ENCODE measurements at regions not wholly inside any gene's neighbourhood (a gene's known extent, or its start where the extent isn't known, plus 50 kb on each side); places are given as distances from the start of the nearest gene placed in this dataset.

DNA sequence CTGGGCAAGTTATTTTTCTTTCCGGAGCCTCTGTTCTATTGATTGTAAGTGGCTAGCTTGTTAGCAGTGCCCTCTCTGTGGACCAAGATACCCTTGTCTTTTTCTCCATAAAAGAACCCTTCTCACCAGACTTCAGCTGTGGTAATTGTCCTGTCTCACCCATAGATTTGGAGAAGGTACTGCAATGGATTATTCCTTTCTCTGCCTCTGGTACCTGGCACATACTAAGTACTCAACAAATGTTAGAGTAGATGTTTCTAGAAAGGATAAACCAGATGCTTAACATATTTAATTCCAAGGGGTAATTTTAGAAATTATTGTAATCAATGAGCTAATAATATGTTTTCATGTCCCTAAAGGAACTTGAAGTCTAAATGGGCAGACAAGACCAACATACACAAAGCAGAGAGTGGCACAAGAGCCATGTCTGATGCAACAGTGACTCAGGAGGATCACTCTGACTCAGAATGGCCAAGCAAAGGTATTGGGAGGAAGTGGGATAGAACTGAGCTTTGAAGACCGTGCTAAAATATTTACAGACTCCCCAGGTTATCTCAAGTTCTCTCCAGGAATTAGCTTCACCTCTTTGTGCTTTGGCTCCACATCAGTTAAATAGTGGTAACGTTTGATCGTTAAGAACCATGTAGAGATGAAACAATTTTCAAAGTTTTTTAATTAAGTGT lies 129.7 kb upstream of the OSR1 start:
- DNase-seq (ENCODE audit: low spot score), result no peak

DNA sequence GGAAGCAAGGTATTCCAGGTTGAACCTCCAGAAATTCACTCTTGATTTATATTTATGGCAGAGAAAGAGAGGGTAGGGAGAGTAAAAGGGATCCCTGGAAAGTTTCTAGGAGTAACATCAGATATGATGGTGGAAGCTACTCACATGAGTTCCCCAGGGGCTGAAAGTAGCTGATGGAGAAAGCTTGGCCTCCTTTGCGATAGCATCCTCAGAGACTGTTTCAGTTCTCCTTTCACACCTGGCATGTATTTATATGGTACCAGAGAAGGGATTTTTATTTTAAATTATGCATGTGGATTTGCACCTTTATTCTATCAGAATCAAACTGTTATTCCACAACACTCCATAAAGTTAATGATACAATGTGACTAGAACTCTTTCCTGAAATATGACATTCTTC lies 126.3 kb upstream of the OSR1 start:
- no peak for DNase-seq (ENCODE audit: low spot score)

DNA sequence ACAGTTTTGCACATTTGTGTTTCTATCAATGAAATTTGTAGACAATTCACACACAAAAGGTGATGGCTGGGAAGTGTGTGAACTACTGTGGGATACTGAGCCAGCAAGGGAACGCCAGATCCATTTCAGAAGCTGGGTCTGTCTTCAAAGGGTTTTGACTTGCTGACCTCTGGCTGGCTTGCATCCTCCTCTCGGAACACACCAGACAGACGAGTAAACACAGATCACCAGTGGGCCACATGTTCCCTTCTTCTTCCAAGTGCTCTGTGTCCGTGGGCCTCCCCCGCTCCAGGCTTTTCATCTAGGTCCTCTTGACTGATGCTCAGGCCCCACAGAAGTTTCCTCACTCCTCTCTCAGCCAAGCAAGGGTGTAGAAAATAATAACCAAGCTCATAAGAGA lies 122.2 kb upstream of the OSR1 start:
- DNase-seq (ENCODE audit: low spot score), result no peak

DNA sequence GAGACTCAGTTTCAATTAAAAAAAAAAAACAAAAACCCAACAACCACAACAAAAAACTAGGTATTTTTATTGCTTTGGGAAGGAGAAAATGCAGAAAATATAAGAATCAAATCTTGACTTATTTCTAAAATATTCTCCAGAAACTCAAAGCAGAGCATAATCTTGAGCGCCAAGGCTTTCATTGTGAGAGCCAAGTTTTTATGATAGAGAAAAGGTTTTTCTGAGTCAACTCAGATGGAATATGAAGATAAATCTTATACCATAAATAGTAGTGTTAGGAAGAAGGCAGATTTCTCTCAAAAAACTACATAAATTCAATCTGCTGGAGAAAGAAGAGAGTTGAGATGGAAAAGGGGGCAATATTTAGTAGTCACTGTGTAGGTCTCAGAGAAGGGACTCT lies 121.2 kb upstream of the OSR1 start:
- no peak for DNase-seq (ENCODE audit: low spot score)

DNA sequence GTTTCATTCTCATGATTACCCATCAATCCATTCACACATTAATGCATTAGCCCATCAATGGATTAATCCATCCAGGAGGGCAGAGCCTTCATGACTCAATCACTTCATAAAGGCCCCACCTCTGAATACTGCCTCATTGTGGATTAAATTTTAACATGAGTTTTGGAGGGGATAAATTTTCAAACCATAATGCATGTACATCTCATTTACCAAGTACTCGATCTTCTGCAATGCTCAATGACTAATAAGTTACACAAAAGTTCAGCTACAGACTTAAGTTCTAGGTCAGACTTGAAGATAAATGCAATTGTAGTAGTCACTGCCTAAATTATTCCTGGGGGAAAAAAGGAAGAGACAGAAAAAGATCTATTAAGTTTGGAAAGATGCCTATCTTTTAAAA lies 120.0 kb upstream of the OSR1 start:
- no peak for DNase-seq (ENCODE audit: low spot score)

GRCh38 chr2:19476327-19476726 lies 117.9 kb upstream of the OSR1 start:
- DNase-seq (ENCODE audit: low spot score), result no peak

GRCh38 chr2:19474128-19474527 lies 115.7 kb upstream of the OSR1 start:
- peak; percentile 34 for DNase-seq (ENCODE audit: low spot score)

DNA sequence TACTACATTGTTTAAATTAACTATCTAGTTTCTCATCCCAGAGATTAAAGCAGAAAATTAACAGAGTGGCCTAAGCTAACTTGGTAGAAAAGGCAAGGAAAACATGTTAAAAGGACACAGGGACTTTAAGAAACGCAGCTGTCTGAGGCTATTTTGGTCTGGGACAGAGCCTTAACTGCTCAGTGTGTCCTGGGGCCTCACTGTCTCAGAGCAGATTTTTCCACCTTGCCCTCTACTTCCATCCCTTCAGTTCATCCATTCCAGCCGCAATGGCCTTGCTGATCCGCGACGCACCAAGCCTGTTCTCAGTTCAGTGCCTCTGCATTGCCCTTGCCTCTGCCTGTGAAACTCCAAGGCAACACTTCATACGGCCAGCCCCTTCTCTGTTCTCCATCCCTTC lies 114.9 kb upstream of the OSR1 start:
- no peak for DNase-seq (ENCODE audit: low spot score)

GRCh38 chr2:19472391-19472978 lies 114.1 kb upstream of the OSR1 start:
- DNase-seq (ENCODE audit: low spot score), result no peak

GRCh38 chr2:19471491-19471890 lies 113.1 kb upstream of the OSR1 start:
- DNase-seq (ENCODE audit: low spot score), result no peak

DNA sequence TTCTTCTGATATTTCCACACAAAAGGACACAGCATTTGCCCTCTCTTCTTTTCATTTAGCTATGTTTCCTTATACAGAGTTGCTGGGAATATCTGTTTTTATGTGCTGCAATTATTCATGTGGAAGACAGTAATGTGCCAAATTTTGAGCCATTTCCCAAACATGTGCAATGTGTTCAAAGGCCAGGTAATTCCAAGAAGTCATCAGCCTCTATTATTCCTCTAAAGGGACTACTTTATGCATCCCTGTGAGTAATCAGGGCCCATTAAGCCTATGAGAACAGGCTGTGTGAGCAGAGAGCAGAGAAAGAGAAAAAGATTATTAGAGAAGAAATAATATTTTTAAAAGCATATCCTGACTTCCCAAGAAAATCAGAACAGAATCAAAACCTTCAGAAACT lies 107.6 kb upstream of the OSR1 start:
- no peak for DNase-seq (ENCODE audit: low spot score)

- no peak for DNase-seq (ENCODE audit: low spot score)
These were observed 103.8 kb upstream of the OSR1 start for GRCh38 chr2:19462256-19462645.

DNA sequence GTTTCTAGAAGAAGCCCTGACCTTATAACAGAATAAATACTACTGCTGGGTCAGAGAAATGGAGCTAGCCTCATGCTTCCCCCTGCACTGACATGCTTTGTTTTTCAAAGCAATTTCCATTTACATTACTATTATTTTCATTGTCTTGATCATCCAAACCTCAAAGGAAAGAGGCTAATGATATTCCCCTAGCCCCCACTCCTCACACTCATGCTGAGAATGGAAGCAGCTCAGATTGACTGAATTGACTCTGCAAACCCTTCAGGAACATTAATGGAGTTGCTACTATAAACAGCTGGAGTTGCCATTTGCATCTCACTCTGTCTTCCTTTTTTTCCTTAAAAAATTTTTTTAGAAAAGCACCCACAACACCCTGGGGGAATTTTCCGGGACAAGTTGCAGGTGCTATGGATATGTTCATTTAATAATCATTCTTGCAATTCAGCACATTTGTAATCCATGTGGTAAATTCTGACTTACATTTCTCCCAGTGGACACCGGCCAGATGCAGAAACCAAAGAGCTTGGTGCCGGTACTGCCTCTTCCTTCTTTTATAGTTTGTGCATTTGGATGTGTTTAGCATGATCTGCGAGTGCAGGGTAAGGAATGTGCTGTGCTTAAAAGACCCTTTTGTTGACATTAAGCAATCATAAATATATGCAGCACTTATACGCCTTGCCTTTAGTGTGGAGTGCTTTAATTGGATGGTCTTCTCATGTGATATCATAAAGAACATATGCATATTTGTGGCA lies 103.3 kb upstream of the OSR1 start:
- DNase-seq (ENCODE audit: low spot score), result no peak

DNA sequence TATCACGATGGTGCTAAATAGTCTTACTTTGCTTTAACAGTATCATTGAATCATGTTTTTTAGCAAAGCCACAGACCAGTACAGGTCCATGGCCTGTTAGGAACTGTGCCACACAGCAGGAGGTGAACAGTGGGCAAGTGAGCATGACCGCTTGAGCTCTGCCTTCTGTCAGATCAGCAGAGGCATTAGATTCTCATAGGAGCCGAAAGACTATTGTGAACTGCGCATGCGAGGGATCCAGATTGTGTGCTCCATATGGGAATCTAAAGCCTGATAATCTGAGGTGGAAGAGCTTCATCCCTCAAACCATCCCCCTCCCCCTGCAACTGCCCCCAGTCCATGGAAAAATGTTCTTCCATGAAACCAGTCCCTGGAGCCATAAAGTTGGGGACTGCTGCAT lies 102.3 kb upstream of the OSR1 start:
- no peak for DNase-seq (ENCODE audit: low spot score)

- DNase-seq (ENCODE audit: low spot score), result no peak
These were observed 100.1 kb upstream of the OSR1 start for GRCh38 chr2:19458427-19459003.

DNA sequence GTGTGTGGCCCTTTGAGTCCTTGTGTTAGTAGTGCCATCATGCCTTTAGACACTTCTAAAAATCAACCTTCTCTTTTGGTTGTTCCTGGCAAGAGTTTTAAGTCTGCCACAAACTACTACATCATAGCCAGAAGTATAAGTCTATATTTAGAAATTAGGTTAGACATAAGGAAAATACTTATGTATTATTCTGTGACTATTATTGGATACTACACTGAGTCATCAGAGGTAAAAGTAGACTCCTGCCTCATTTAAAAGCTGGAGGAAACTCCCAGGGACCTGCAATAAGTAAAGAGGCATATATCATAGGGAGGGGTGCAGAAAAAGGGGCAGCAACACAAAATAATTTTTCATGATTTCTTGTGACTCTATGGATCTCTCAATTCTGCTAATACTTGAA lies 99.4 kb upstream of the OSR1 start:
- no peak for DNase-seq (ENCODE audit: low spot score)

DNA sequence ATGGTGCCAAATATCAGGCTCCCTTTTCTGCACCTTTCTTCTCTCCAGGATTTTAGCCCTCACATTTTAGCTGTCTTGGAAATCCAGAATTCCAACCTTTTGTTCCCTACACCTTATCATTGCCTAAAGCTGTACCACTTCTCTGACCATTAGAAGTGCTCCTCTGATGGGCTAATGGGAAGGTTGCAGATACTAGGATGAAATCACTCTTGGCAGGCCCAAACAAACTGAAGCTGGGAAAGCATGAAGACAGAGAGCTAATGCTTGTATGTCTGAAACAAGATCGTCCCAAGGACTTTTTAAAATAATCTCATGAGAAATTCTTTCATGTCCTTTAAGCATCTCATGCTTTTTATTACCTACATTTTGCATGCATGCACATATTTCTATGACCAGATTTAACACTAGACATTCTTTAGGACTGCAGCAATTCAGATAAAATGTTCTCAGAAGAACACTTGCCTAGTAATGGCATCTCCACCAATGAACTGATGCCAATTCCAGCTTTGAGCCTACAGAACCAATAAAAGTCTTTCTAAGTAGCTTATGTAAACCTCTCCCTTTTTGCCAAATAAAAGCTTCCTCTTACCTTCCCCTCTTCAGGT lies 98.4 kb upstream of the OSR1 start:
- no peak for DNase-seq (ENCODE audit: low spot score)

DNA sequence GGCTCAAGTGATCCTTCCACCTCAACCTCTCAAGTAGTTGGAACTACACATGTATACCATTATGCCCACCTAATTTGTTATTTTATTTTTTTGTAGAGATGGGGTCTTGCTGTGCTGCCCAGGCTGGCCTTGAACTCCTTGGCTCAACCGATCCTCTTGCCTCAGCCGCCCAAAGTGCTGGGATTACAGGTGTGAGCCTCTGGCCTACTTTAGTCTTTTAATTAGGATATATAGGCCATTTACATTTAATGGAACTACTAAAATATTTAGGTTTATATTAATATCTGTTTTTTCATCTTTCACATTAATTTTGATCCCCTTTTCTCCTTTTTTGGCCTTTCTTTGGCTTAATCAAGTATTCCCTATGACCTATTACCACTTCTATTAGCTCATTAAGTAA lies 95.7 kb upstream of the OSR1 start:
- no peak for DNase-seq (ENCODE audit: low spot score)

DNA sequence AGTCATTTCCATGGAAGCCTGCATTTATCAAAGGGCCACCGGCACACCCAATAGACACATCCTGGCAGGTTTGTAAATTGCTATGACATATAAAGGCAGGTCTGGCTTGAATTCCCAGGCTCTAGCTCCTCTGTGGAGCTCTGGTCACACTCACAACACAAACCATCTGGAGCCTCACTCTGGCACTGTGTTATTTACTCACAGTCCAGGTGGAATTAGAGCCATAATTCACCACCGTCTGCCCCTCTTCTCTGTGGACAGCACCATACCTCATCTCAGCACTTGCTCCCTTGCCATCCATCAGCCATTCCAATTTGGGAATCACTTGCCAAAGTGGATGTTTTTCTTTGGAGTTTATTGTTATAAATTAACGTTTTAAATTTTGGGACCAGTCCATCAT lies 84.3 kb upstream of the OSR1 start:
- no peak for DNase-seq (ENCODE audit: low spot score)

GRCh38 chr2:19439081-19439480 lies 80.7 kb upstream of the OSR1 start:
- DNase-seq (ENCODE audit: low spot score), result no peak

GRCh38 chr2:19435815-19436214 lies 77.4 kb upstream of the OSR1 start:
- no peak for DNase-seq (ENCODE audit: low spot score)

DNA sequence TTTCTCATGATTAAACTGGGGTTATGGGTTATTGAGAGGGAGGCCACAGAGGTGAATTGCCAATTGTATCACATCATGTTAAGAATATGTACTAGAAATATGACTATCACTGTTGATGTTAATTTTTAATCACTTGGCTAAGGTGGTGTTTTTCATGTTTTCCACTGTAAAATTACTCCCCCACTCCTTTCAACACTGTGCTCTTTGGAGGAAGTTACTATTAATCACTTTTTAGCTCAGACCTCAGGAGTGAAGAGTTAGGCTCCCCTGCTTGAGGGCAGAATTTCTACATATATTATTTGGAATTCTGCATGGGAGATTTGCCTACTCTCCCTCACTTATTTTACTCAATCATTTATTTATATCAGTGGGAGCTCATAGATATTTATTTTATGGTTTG lies 76.0 kb upstream of the OSR1 start:
- no peak for DNase-seq (ENCODE audit: low spot score)

DNA sequence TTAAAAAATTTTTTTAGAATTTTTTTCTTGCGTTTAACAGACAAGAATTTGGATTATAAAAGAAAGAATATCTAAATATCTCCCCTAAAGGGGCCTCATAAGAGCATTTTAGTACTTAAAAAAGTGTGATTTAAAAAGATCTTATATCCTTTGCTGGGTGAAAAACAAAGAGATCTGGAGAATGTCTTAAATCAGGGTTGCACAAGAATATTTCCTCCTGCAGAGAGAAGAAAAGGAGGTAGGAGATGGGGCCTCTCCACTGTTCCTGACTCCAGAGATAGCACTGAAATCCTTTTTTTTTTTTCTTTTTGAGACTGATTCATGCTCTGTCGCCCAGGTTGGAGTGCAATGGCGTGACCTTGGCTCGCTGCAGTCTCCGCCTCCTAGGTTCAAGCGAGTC lies 68.5 kb upstream of the OSR1 start:
- DNase-seq (ENCODE audit: low spot score), result no peak

Measured in CD4-positive, alpha-beta T cell treated with Interleukin-15 for 4 hours (primary cell).